Uterus (tissue), 2 donors: ENCODE measurements at regions not wholly inside any gene's neighbourhood (a gene's known extent, or its start where the extent isn't known, plus 50 kb on each side); places are given as distances from the start of the nearest gene placed in this dataset.

Source experiments
- CTCF ChIP-seq, 4 experiments: fragments of 200-600 bp in 2 of 4; fragments of 450-650 bp in 2 of 4; sonication (generic) in 2 of 4; IDR thresholded peaks; one replicate each; pipeline ENCODE4 v1.5.1; 2016 to 2019; ENCODE audit warnings: antibody characterized with exemption in 4 of 4, mild to moderate bottlenecking in 2 of 4, moderate library complexity in 1 of 4
- POLR2A ChIP-seq, 2 donors: fragments of 450-650 bp; IDR thresholded peaks; one replicate each; pipeline ENCODE4 v1.6.1; 2016; ENCODE audit warnings: antibody characterized with exemption in 2 of 2, mild to moderate bottlenecking in 1 of 2, moderate library complexity in 1 of 2

DNA sequence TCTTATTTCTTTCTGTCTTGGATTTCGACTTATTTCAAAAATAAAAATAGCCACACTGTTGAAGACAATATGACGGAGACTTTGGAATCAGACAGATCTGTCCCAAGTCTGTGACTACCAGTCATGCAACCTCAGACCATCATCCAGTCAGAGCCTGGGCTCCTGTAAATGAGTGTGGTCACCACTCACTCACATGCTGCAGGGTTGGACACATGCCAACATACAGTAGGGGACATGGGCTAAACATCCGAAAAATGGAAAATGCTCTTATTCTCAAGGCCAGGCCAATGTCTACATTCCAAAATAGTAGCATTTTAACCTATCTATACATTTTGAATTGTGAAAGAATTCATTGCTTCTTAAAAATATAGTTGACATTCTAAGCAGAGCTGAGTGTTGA, 75.5 kb upstream of the EDNRB start:
- no peak for TF ChIP-seq CTCF (IDR thresholded peaks at IDR 0.05)
- TF ChIP-seq POLR2A (IDR thresholded peaks at IDR 0.05): no peak
